OCI-LY7 (cell line): ENCODE measurements at regions not wholly inside any gene's neighbourhood (a gene's known extent, or its start where the extent isn't known, plus 50 kb on each side); places are given as distances from the start of the nearest gene placed in this dataset.

ENCODE experiments used
- BruUV-seq: library from RNA; stranded (reverse); fragments of 400-500 nt; replicated peaks from 2 replicates; lab custom pipeline; 2021; lab: Mats Ljungman, UMichigan
- CTCF ChIA-PET: fragments of 300-600 bp; sonication (Branson Sonifier 250); formaldehyde crosslinking; loops from one replicate; lab custom pipeline; 2022; ENCODE audit warnings: antibody characterized with exemption; ENCODE audit not compliant: unreplicated experiment; lab: Charles Lee
- POLR2A ChIA-PET: fragments of 300-600 bp; sonication (Branson Sonifier 250); formaldehyde crosslinking; loops from one replicate; lab custom pipeline; 2022; ENCODE audit warnings: antibody characterized with exemption; lab: Charles Lee
- DNase-seq: peaks from one replicate; pipeline ENCODE4 v3.0.0-alpha.2; 2015; ENCODE audit warnings: low spot score
- H2AFZ ChIP-seq: fragments of 200-600 bp; sonication (generic), shearing (Covaris generic); 2 replicates; pipeline ENCODE4 v1.6.1; 2014; ENCODE audit warnings: mild to moderate bottlenecking, antibody characterized with exemption, low read length, moderate library complexity
- H3K27ac ChIP-seq: fragments of 200-600 bp; sonication (generic); 2 replicates; pipeline ENCODE4 v1.5.1; 2014; ENCODE audit warnings: mixed run types, low read depth, mild to moderate bottlenecking, moderate library complexity, low read length, inconsistent platforms; ENCODE audit not compliant: poor library complexity, severe bottlenecking
- H3K36me3 ChIP-seq: fragments of 200-600 bp; sonication (generic); 2 replicates; pipeline ENCODE4 v1.6.1; 2014; ENCODE audit warnings: mild to moderate bottlenecking, antibody characterized with exemption, low read length, moderate library complexity, mixed read lengths; ENCODE audit not compliant: insufficient read depth
- H3K4me1 ChIP-seq: fragments of 200-600 bp; sonication (generic); 2 replicates; pipeline ENCODE4 v1.5.1; 2014; ENCODE audit warnings: mild to moderate bottlenecking, low read length; ENCODE audit not compliant: insufficient read depth, poor library complexity, severe bottlenecking
- H3K4me2 ChIP-seq: fragments of 200-600 bp; sonication (generic); 2 replicates; pipeline ENCODE4 v1.6.1; 2014; ENCODE audit warnings: mild to moderate bottlenecking, low read length
- H3K4me3 ChIP-seq: fragments of 200-600 bp; sonication (generic); 2 replicates; pipeline ENCODE4 v1.5.1; 2014; ENCODE audit warnings: mild to moderate bottlenecking, low read depth, low read length; ENCODE audit not compliant: poor library complexity, severe bottlenecking
- H3K79me2 ChIP-seq: fragments of 200-600 bp; sonication (generic); 2 replicates; pipeline ENCODE4 v1.6.1; 2016; ENCODE audit warnings: low read depth, mild to moderate bottlenecking, low read length, moderate library complexity, mixed read lengths; ENCODE audit not compliant: insufficient read depth
- H3K9me2 ChIP-seq: fragments of 200-600 bp; sonication (generic); 2 replicates; pipeline ENCODE4 v1.6.1; 2016; ENCODE audit warnings: mild to moderate bottlenecking, low read length, mixed read lengths; ENCODE audit not compliant: insufficient read depth
- H3K9me3 ChIP-seq: fragments of 200-600 bp; sonication (generic); 2 replicates; pipeline ENCODE4 v1.6.1; 2014; ENCODE audit warnings: mild to moderate bottlenecking, mixed run types, low read length, mixed read lengths
- H4K20me1 ChIP-seq: fragments of 200-600 bp; sonication (generic); 2 replicates; pipeline ENCODE4 v1.6.1; 2014; ENCODE audit warnings: mild to moderate bottlenecking, antibody characterized with exemption, low read length, moderate library complexity, mixed read lengths; ENCODE audit not compliant: insufficient read depth
- EZH2phosphoT487 ChIP-seq: fragments of 200-600 bp; sonication (generic); IDR thresholded peaks from 2 replicates; pipeline ENCODE4 v1.6.1; 2018; ENCODE audit warnings: low read depth, borderline replicate concordance, mild to moderate bottlenecking, mixed run types, antibody characterized with exemption, low read length, moderate library complexity, mixed read lengths
- intact Hi-C: fragments of 100-400 bp; cut with micrococcal nuclease; formaldehyde crosslinking; loops from one replicate; pipeline ENCODE4 v1.10.0; 2022; ENCODE audit not compliant: unreplicated experiment
- TF ChIP-seq, protein P1 (sequence below): fragments of 200-600 bp; sonication (generic); conservative IDR thresholded peaks from 2 replicates; pipeline ENCODE4 v1.5.1; 2014; ENCODE audit warnings: mild to moderate bottlenecking, antibody characterized with exemption, low read length, moderate library complexity, mixed read lengths

DNA sequence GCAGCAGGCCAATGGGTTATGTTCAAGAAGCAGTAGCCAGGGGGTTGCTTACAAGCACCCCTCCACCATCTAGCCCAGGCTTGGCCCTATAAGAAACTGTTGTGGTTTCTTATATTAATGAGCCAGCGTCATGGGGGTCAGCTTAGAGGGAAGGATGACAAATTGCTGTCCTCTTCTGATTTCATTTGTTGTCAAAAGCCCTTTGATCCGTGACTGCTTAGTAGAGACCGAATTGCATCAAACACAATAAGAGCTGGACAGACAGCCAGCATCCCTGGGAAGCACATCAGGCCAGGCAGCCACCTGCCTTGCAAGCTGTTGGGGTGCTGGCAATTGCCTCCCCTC, 206.6 kb upstream of the SETBP1 start:
- no TSS peak for BruUV-seq
- Histone ChIP-seq H4K20me1 (no peaks in the 10 kb centered on the region), H3K36me3 (no peaks in the 10 kb centered on the region), H2AFZ (no peak overlapping the region), H3K4me3 (no peak overlapping the region), H3K4me1 (no peaks in the 10 kb centered on the region), H3K27ac (no peak overlapping the region), H3K9me3 (no peaks in the 10 kb centered on the region), H3K9me2 (no peaks in the 10 kb centered on the region), H3K4me2 (no peak overlapping the region), H3K79me2 (no peaks in the 10 kb centered on the region)
- no peak for TF ChIP-seq EZH2phosphoT487
- TF ChIP-seq, protein P1, sequence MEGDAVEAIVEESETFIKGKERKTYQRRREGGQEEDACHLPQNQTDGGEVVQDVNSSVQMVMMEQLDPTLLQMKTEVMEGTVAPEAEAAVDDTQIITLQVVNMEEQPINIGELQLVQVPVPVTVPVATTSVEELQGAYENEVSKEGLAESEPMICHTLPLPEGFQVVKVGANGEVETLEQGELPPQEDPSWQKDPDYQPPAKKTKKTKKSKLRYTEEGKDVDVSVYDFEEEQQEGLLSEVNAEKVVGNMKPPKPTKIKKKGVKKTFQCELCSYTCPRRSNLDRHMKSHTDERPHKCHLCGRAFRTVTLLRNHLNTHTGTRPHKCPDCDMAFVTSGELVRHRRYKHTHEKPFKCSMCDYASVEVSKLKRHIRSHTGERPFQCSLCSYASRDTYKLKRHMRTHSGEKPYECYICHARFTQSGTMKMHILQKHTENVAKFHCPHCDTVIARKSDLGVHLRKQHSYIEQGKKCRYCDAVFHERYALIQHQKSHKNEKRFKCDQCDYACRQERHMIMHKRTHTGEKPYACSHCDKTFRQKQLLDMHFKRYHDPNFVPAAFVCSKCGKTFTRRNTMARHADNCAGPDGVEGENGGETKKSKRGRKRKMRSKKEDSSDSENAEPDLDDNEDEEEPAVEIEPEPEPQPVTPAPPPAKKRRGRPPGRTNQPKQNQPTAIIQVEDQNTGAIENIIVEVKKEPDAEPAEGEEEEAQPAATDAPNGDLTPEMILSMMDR, result no peak
- intact Hi-C loops, result no loop called here
- no peak for DNase-seq
- POLR2A ChIA-PET, result no interaction called here
- CTCF ChIA-PET, result no interaction called here

DNA sequence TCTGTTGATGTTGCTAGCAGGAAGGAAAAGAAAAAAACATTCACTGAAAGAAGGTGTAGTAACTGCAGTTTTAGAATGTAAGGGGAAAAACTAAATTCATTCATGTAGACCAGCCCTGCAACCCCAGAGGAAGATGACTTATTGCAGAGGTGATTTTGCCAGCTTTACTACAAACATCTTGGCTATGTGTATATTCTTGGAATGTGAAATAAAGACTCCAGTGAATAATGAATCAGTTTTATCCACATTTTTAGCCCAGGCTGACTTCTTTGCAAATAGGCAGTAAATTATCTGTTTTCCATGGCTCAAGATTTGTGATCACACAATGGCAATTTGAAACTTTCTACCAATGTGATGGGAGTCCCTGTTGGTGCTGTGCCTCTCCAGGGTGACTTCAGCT, 206.1 kb upstream of the SETBP1 start:
- no peaks in the 10 kb centered on the region for H3K9me3 ChIP-seq
- H3K27ac ChIP-seq, result no peak overlapping the region
- DNase-seq, result no peak
- no peak overlapping the region for H3K4me2 ChIP-seq
- no peaks in the 10 kb centered on the region for H3K36me3 ChIP-seq
- H3K4me3 ChIP-seq, result no peak overlapping the region
- BruUV-seq, result no TSS peak
- TF ChIP-seq, protein P1, result no peak
- no peak for TF ChIP-seq EZH2phosphoT487
- no peaks in the 10 kb centered on the region for H3K79me2 ChIP-seq
- intact Hi-C loops, result no loop called here
- CTCF ChIA-PET, result no interaction called here
- H2AFZ ChIP-seq, result no peak overlapping the region
- H3K9me2 ChIP-seq, result no peaks in the 10 kb centered on the region
- POLR2A ChIA-PET, result no interaction called here
- no peaks in the 10 kb centered on the region for H4K20me1 ChIP-seq
- H3K4me1 ChIP-seq, result no peaks in the 10 kb centered on the region

DNA sequence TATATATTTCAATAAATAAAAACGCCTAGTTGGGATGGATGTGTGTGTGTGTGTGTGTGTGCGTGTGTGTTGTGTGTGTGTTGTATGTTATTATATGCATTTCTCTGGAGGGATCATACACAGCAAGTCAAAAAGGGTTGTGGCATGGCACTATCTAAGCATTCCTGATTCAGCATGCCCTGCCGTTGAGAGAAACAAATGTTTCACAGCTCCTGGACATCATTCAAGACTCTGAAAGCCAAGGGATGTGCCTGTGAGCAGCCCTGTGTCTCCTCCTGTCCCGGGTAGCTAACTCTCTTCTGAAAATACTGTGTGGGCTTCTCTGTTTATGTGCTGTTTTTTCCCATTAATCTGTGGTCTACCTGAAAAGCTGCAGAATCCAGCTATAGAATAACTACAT, 197.9 kb upstream of the SETBP1 start:
- CTCF ChIA-PET, result no interaction called here
- TF ChIP-seq, protein P1, result no peak
- TF ChIP-seq EZH2phosphoT487, result no peak
- H2AFZ ChIP-seq, result no peak overlapping the region
- H3K36me3 ChIP-seq, result no peaks in the 10 kb centered on the region
- no peaks in the 10 kb centered on the region for H4K20me1 ChIP-seq
- H3K4me1 ChIP-seq, result no peaks in the 10 kb centered on the region
- H3K4me2 ChIP-seq, result no peak overlapping the region
- intact Hi-C loops, result no loop called here
- no peaks in the 10 kb centered on the region for H3K9me3 ChIP-seq
- no peak overlapping the region for H3K4me3 ChIP-seq
- no peak for DNase-seq
- no peak overlapping the region for H3K27ac ChIP-seq
- no TSS peak for BruUV-seq
- no peaks in the 10 kb centered on the region for H3K79me2 ChIP-seq
- no peaks in the 10 kb centered on the region for H3K9me2 ChIP-seq
- POLR2A ChIA-PET, result interaction anchor here (0.7 kb wide), 1 partner anchor 342 kb away, joined by 3 read pairs; no protein-coding TSS in a partner anchor
